GM19468 (cell line): ENCODE measurements at regions not wholly inside any gene's neighbourhood (a gene's known extent, or its start where the extent isn't known, plus 50 kb on each side); places are given as distances from the start of the nearest gene placed in this dataset.

Experiments used
- ATAC-seq: cut with Tn5 transposase; IDR thresholded peaks from one replicate; pipeline ENCODE4 v1.9.1; 2021; ENCODE audit warnings: mild to moderate bottlenecking, moderate library complexity, moderate number of reproducible peaks; ENCODE audit not compliant: unreplicated experiment; ENCODE audit errors: extremely low read depth

DNA sequence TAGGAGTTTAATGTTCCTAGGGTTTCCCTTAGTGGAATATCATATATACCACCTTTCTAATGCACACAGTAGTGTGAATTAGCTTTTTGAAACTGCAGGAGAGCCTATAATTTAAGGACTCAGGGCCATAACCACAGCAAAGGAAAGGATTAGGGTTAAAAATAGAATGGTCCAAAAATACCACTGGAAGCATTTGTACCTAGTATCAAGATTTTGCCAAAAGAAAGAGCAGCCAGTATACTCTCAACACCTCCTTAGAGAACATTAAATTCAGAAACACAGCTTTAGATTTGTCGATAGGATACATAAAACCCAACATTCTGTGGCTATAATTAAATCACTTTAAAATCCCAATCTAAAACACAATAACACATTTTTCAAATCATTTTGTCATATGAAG, 634.9 kb downstream of the EPHA4 start:
- no peak for ATAC-seq

DNA sequence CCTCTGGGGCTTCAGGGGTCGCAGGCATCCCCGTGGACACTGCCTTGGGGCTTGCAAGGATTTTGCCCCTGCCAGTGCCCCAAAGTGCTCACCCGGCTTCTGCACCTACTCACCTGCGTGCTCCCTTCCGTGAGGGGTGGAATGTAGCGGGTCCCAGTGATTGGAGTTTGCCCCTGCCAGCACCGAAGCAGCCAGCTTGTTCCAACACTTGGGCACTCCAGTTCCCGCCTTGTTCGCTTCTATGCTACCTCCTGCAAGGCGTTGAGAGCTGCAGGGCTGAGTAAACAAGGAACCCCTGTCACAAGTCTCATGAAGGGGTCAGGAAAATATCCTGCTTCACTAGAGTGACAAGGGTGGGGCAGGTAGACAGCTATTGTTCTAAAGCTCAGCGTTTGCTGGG, 631.5 kb downstream of the EPHA4 start:
- ATAC-seq = no peak

DNA sequence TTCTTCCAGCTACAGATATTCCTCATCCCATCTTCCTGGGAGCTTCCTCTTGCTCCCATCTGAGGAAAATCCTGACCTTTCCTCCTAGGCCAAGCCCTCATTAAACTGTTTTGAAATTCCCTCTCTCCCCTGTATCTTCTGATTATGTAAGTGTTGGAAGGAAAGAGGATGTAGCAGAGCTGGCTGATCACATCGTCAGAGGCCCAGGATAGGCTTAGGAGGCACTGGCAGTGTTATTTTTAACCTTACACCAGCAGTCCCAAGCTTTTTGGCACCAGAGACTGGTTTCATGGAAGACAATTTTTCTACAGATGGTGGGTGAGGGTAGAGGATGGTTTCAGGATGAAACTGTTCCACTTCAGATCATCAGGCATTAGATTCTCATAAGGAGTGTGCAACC, 630.4 kb downstream of the EPHA4 start:
- no peak for ATAC-seq

DNA sequence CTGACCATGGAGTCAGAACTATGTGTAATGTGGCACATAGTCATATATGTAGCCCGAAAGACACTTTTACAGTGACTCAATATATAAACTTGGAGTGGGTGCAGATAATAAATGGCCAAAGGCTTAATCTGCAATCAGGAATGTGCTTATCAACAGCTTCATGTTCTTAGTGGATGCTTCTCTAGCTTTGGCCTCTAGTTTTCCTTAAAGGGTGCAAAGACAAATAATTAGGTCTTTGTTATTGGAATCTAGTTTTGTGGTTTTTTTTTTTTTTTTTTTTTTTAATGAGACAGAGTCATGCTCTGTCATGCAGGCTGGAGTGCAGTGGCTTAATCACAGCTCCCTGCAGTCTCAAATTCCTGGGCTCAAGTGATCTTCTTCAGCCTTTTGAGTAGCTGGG, 625.6 kb downstream of the EPHA4 start:
- ATAC-seq = no peak

DNA sequence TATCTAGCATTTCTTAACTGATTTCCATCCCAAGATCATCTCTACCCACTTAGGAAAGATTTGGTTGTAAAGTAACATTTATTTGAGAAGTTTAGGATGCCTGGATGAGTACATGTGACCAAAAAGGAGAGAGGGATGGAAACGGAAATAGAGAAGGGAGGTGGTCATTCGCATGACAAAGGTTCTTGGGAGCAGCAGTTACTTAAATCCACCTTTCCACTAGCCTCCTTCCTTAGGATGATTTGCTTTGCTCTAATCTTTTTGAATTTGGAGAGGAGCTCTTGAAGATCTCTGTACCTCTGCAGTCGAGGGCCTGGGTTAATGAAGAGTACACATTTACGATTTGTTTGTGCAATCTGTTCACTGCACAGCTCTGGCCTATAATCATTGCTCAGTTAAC, 623.5 kb downstream of the EPHA4 start:
- no peak for ATAC-seq

DNA sequence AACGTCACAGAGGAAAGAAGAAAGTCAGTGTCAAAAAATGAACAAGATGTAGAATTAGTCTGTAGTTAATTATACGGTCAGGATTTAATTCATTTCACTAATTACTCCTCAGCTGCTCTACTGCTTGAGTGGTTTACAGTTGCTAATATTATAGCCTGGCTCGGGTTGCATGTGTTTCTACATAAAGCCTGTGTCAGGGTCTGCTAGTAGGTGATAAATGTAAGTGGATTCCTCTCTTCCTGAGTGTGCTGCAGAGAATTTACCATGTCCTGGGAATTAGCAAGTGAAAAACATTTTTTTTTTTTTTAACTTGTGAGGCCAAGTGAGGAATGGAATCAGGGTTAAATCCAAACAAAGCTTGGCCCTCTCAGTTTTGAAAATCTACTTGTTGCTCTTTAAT, 622.6 kb downstream of the EPHA4 start:
- ATAC-seq = no peak

DNA sequence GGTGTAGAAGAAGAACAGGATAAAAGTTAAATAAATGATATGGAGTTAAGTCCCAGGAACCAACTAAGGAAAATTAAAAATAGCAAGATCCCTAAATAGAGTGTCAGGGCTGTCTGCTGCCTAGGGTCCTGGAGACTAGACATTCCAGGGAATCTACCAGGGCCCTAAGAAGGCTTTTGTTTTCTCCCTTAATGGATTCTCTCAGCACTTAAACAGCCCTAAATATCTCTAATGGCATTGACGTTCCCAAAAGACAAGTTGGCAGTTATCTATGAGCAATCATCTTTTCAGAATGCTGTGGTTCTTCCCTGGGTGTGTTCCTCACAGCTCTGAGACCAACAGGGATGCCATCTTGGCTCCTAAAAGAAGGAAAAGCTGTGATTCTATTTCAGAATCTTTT, 616.3 kb downstream of the EPHA4 start:
- ATAC-seq = no peak

DNA sequence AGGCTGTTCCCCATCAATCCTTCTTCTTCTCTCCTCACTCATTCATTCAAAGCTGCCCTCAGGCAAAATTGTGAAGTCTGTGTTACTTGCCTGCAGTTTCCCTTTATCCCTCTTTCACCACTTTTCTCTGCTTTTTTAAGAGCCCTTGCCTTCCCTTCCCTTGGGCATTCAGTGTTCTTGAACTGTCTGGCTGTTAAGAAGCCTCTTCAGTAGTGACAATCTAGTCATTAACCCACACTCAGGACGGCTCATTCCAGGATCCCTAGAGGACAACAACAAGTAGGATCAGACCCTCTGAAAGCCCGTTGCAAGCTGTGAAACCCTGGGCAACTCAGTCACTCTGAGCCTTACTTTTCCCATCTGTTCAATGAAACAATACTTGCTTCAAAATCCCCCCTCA, 615.7 kb downstream of the EPHA4 start:
- ATAC-seq = no peak

DNA sequence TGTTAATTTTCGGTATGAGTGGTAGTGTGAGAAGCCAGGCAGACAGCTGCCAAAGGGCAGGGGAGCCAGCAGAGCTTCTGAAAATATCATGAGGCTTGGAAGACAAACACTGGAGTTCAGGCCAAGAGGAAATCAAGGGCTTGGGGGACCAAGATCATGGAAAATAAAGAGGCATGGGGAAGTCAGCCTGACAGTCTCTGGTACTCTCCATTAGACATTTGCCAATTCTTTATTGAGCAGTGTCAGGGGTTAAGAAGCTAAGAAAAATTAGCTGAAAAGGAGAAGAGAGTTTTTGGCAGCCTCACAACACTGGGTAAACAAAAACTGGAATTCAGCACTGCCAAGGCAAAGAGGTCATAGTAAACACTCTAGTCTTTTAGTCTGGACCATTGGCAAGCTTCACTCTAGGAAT, 612.7 kb downstream of the EPHA4 start:
- ATAC-seq = no peak

DNA sequence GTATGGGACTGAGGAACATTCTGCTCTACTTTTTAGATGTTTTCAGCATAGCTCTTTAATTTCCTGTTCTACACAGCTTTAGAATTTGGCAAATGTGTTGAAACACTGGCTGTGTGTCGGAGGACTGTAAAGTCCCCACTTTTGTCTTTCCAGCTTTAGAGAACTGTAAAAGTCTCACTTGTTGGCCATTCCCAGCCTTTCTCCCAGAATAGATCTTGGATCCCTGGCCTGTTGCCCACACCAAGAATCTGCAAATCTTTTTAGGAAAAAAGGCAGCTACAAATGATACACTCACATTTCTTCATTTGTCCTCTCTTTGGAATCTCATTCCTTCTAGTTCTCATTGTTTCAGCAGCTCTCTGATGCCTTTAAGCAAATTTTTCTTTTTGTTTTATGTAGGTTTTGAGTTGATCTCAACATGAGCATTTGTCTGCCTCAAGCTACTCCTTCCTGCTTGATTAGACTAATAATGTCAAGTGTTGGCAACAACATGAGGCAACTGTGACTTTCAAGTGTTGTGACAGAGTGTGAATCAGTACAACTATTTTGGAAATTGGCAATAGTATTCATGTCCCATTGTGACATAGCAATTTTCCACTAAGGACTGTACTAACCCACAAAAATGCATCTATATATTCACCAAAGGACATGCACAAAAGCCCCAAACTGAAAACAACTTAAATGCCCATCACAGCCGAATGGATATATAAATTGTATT, 610.8 kb downstream of the EPHA4 start:
- ATAC-seq = no peak

DNA sequence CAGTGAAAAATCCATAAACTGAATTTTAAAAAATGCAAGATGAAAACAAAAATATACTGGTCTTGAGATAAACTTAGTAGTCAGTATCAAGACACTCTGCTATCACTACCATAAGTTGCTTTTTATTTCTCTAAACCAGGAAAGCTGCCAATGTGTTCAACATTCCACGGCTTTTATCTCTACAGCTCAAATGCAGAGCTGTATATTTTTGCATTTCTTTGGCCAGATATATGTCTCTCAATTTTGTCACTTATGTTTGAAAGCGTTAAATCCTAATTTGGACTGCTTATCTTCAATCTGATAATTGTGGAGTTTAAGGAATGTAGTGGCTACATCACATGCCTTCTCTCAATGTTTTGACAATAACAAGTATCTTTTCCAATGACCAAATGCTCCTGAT, 609.5 kb downstream of the EPHA4 start:
- no peak for ATAC-seq

DNA sequence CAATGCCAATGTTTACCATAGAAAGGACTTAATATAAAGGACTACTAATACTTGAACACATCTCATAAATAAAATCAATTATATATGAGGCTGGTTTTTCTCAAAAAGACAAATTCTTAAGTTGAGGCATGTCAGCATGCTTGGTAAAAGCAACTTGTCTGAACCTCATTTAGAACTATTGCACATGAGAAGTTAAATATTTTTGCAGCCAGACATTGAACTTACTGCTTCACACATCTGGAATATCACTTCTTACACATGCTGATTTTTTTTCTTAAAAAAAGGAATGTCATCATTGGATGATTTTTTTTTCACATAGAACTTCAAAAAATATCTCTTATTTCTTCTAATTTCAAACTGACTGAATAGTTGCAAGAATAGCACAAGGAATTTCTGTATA, 609.0 kb downstream of the EPHA4 start:
- no peak for ATAC-seq

DNA sequence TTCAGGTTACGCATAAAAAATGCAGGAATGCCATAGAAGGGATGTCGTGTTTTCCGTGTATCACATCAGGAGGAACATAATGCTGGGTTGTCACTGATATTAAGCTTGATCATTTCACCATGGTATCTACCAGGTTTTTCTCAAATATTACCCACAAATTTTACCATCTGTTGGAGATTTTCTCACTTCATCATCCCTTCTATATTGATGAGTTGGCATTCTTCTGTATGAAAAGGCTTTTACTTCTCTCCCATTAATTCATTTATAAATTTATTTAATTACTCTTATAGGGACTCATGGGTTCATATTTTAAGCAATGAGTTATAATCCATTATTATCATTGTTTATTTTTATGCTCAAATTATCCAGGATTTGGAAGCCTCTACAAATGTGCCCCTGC, 608.2 kb downstream of the EPHA4 start:
- ATAC-seq = no peak

DNA sequence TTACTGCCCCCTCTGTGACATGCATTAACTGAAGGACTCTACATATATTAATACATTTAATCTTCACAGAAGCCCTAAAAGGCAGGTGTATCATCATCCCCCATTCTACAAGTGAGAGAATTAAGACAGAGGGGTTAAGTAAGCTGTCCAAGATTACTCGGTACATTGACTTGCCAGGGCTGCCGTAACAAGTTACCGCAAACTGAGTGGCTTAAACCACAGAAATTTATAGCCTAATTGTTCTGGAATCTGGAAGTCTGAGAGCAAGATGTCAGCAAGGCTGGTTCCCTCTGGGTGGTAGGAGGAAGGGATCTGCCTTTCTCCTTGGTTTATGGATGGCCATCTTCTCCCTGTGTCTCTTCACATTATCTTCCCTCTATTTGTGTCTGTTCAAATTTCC, 605.5 kb downstream of the EPHA4 start:
- ATAC-seq = no peak

DNA sequence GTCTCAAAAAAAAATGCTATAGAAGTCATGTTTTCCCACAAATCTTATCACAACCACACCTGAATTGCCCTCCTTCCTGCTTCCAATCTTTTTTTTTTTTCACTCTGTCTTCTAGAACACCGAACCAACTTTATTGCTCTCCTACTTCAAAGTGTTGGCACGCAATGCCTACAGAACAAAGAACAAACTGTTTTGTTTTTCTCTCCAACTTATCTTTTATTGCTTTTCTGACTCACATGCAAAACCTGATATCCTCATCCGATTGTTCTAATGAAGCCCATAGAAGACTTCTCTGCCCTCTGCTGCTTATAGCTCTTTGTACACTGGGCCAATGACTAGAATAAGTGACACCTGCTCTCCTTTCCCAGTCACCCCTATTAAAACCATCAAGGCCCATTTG, 602.8 kb downstream of the EPHA4 start:
- ATAC-seq = no peak

DNA sequence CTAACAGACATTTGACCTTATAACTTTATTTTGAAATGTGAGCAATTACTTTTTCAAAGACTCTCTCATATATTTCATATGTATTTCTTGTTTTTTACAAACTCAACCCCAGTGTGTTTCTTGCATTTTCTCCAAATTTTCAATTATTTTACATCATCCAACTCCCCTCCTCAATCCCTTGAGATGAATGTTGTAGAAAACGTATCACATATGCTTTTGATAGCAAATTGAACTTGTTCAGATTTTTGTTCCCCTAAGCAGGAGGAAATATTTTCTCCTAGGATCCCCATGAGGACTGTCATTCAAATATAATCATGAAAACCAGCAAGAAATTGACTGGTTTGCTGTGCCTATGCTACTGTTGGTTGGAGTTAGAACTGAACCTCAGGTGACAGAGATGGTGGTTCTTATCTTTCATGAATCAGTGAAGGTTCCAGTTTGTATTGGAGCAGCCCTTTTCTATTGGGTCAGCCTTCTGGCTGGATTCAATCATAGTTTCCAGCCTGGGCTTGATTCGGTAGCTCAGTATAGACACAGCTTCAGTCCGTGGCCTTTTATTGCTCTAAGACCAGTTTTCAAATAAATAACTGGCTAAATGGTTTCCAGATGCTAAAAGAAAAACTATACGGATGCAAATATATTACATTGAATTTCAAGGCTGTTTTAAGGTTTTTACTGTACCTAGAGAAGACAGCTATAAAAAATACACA, 591.0 kb downstream of the EPHA4 start:
- ATAC-seq = no peak

DNA sequence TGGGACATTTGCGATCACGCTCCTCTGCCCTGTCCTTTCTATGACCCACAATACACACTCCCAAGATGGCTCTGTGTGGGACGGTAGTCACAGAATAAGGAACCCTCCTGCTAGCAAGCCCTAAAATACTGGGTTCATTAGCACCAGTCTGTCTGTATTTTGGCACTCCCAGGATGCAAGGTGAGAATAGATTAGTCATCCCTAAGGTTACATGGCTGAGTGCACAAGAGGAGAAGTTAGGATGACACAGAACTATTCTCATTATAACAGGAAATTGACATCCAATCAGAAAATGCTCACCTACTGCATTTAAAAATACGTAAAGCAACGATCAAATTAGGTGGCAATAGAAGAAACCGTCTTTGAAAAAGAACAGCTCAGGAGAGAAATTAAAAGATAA, 590.2 kb downstream of the EPHA4 start:
- no peak for ATAC-seq

DNA sequence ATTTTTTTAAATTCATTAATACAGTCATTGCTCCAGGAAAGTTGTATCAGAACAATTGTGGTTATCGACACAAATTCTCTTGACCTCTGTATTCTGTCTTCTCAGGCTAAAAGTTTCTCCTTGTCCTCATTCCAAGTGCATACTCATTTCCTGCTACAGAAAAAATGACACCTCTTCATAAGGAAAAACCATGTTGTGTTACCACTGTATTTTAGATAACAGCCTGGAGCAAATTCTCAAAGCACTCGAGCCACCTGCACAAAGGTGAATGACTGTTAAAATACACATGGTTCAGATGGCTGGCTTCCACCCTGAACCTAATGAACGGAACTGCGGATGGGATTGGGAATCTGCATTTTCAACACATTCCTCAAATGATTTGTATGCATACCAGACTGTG, 586.5 kb downstream of the EPHA4 start:
- no peak for ATAC-seq

DNA sequence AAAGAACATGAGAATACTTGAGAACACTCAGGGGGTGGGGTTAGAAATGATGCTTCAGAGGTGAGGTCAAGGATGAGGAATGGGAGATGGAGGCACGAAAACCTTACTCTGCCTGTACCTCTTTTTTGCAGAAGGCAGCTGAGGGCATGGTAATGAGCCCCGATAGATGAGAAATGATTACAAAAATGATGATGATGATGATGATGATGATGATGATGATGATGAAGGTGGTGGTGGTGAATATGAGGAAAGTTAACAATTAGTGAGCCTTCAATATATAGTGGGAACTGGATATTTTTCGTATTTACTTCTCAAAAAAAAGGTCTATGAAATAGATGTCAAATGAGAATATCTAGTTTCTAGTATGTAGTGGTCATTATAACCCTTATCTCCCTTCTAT, 584.3 kb downstream of the EPHA4 start:
- ATAC-seq = no peak

DNA sequence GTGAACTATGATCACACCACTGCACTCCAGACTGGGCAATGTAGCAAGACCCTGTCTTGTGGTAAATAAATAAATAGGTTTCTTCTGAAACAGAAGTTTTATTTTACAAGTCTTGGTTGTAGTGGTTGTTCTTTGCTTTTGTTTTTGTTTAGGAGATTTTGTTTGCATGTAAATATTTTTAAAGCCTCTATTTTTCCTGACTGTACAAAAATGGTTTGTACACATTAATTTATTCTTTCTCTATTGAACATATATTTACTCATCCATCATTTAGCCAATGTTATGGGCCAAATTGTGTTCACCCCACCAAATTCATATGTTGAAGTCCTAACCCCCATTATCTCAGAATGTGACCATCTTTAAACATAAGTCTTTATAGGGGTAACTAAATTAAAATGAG, 580.1 kb downstream of the EPHA4 start:
- ATAC-seq = no peak

DNA sequence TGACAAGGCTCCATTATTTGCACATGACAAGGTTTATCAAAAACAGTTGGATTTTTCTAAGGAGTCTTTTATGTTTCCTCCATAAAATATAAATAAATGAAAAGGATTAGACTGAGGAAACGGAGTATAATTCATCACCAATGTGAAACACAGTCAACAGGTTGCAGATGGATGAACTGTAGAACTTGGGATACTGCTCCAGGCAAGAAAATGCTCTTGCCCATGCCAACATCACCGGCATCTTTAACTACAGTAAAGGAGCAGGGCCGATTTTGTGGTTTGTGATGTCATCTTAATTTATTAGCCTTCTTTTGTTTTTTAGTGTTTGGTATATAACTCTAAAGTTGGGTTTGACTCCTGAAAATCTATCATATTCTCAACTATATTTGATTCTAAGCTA, 577.3 kb downstream of the EPHA4 start:
- no peak for ATAC-seq

DNA sequence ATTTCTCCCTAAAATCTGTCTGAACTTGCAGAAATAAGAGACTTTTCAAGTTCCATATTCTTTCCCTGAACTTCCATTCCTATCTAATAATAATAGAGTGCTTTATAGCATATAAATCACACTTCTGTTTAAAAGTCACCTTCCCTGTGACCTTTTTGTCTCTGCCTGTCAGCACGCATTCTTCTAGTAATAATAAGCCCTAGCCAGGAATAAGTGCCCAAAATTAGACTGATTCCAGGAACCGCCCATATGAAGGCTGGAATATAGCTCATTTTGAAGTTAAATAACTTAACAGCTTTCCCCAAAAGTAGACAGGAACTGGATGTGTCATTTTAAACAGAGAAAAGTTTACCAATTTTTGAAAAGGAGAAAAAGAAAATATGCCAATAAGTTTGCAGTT, 576.5 kb downstream of the EPHA4 start:
- ATAC-seq = no peak
